ENCODE measurements at regions not wholly inside any gene's neighbourhood (a gene's known extent, or its start where the extent isn't known, plus 50 kb on each side); places are given as distances from the start of the nearest gene placed in this dataset.

DNA sequence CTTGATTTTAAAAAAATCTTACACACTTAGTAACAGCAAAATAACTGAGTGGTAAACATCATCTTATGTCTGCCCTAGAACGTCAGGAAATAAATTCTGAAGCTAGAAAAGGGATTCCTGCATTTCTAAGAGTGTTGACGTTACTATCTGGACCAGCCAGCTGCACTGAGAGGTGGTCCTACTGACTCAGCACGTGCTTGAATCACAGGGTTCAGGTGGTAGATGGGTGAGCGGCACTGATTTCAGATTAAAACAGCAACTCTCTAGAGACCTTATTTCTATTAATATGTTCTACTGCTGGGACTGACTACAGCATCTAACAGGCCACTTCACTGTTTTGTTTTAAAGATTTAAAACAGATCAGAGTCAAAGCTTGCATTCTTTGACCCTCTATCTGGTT, 377.2 kb downstream of the GABRB3 start:
- no peak overlapping the region for H3K4me3 Mint-ChIP-seq
- H3K27ac Mint-ChIP-seq: no peak overlapping the region
- peaks cover 0 to 11% of the 10 kb centered on the region in 2 donors for H3K9me3 Mint-ChIP-seq
- ATAC-seq (no peak), DNase-seq (no peak)
- H3K4me1 Mint-ChIP-seq: no peaks in the 10 kb centered on the region
- no peaks in the 10 kb centered on the region for H3K27me3 Mint-ChIP-seq

DNA sequence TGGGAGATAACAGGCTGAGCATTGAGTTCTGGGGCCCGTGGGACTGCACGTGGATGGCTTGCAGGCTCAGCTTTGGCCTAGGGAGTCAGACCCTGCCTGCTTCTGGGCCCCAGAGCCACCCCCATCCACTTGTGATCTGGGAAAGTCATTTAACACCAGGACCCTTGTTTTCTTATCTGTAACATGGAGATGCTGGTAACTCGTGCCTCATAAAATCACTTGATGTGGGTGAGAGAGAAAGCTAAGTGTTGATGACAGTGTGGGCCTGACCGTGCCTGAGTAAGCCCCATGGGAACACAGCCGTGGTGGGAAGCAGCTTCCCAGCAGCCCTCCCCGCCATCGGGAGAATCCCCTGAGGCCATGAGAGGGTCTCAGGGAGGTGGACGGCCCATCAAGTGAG, 378.1 kb downstream of the GABRB3 start:
- H3K4me1 Mint-ChIP-seq: no peaks in the 10 kb centered on the region
- no peaks in the 10 kb centered on the region for H3K27me3 Mint-ChIP-seq
- H3K9me3 Mint-ChIP-seq: peaks cover 0 to 11% of the 10 kb centered on the region in 2 donors
- DNase-seq (no peak), ATAC-seq (no peak)
- no peak overlapping the region for H3K27ac Mint-ChIP-seq
- no peak overlapping the region for H3K4me3 Mint-ChIP-seq

DNA sequence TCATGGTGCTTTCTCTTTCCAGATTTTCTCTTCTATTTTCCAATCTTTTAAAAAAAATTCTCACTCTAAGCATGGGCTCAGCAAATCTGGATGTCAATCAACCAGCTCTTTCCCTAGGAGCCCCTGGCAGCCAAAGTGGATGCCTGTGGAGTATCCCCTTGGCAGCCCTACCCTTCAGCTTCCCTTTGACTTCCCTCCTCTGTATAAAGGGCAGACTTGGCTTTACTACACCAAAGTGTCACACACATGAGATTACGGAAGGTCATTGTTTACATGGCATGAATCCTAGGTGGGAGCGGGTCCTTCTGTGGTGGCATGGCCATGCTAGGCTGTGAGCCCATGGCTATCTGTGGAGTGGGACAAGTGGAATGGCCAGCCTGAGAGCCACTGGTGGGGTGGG, 379.9 kb downstream of the GABRB3 start:
- Mint-ChIP-seq H3K27ac (peak overlapping the region in 1 of 2 donors; percentile 12), H3K9me3 (peaks cover 0 to 11% of the 10 kb centered on the region in 2 donors), H3K27me3 (no peaks in the 10 kb centered on the region), H3K4me3 (no peak overlapping the region), H3K4me1 (no peaks in the 10 kb centered on the region)
- DNase-seq (no peak), ATAC-seq (no peak)

DNA sequence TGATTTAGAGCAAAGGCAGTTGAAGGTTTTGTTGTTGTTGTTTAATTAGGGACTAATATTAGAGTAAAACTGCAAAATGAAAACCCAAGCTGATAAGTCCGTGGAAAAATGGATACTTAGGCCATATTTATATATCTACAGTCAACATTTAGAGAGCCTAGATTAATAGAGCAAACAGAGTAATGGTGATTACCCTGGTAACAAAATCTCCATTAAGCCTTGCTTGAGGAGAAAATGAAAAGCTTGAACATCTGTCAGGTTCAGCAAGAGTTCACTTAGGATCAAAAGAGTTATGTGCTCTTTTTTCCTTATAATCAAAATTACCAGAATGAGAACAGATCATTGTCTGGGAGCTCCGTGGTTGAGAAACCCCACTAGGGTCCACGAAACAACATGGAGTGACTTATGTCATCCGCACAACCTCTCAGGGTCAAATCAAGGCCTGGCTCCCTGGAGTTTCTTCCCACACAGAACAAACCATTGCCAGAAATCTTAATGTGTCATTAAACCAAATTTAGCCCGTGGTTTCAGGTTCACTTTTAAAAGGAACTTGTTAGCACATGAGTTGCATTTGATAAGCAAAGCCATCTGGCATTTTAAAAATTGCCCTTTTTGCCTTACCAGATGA, 381.2 kb downstream of the GABRB3 start:
- Mint-ChIP-seq H3K4me3 (no peak overlapping the region), H3K4me1 (no peaks in the 10 kb centered on the region), H3K9me3 (peaks cover 0 to 11% of the 10 kb centered on the region in 2 donors), H3K27ac (no peak overlapping the region), H3K27me3 (no peaks in the 10 kb centered on the region)
- no peak for ATAC-seq
- no peak for DNase-seq

DNA sequence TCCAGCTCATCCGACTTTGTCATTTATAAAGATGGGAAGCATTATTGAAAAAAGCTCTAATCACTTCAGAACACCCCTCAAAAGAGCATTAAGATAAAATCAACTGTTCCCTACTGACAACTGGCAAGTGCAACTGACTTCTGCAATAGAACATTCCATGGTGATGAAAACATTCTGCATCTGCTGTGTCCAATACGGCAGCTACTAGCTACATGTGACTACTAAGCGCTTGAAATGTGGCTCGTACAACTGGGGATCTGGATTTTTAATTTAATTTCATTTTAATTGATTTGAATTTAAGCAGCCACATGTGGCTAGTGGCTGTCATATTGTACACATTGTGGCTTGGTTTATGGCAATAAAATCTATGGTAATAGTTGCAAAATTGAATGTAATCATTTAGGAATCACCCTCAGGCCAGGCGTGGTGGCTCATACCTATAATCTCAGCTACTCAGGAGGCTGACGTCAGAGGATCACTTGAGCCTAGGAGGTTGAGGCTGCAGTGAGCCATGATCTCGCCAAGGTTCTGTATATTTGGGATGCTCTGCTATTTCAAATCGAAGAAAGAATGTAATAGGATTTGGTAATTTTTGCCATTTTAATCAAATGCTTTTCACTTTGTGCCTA, 390.3 kb downstream of the GABRB3 start:
- Mint-ChIP-seq H3K4me3 (no peak overlapping the region), H3K9me3 (peaks cover 0 to 5% of the 10 kb centered on the region in 2 donors), H3K27ac (no peak overlapping the region), H3K27me3 (no peaks in the 10 kb centered on the region), H3K4me1 (no peaks in the 10 kb centered on the region)
- DNase-seq (no peak), ATAC-seq (no peak)

DNA sequence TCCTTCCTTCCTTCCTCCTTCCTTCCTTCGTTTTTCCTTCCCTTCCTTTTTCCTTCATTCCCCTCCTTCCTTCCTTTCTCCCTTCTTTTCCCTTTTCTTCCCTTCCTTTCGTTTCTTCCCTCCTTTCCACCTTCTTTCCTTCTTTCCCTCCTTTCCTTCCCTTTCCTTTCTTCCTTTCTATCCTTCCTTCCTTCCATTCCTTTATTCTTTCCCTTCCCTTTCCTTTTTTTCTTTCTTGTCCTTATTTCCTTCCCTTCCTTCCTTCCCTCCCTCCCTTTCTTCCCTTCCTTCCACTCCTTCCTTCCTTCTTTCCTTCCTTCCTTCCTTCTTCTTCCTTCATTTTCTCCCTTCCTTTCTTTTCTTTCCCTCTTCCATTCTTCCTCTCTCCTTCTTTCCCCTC, 394.6 kb downstream of the GABRB3 start:
- no peak overlapping the region for H3K27ac Mint-ChIP-seq
- ATAC-seq: no peak

DNA sequence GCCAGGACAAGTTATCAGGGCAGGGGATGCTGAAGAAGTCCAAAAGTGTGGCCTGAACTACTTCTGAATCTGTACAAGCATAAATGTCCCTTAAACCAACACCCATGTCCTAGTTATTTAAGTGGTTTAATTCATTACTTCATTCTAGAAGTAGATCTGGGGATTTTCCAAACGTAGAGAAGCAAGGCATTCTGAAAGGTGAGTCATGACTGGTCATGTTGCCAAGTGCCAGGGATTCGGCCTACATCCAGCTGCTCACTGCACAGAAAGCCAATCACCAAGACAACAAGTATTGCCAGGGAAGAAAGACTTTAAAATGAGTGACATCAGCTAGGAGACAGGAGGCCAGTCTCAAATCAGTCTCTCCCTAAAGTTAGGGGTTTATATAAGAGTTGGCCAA, 396.6 kb downstream of the GABRB3 start:
- H3K27ac Mint-ChIP-seq: peak overlapping the region in 1 of 2 donors; percentile 37
- ATAC-seq (no peak), DNase-seq (no peak)
- H3K9me3 Mint-ChIP-seq: peaks cover 5 to 28% of the 10 kb centered on the region in 2 donors
- no peak overlapping the region for H3K4me3 Mint-ChIP-seq
- no peaks in the 10 kb centered on the region for H3K27me3 Mint-ChIP-seq
- H3K4me1 Mint-ChIP-seq: no peaks in the 10 kb centered on the region

More for the DNA sequence above, 394.6 kb downstream of the GABRB3 start:
- no peak for DNase-seq
- no peaks in the 10 kb centered on the region for H3K27me3 Mint-ChIP-seq
- peaks cover 5 to 21% of the 10 kb centered on the region in 2 donors for H3K9me3 Mint-ChIP-seq
- H3K4me1 Mint-ChIP-seq: no peaks in the 10 kb centered on the region
- H3K4me3 Mint-ChIP-seq: no peak overlapping the region

DNA sequence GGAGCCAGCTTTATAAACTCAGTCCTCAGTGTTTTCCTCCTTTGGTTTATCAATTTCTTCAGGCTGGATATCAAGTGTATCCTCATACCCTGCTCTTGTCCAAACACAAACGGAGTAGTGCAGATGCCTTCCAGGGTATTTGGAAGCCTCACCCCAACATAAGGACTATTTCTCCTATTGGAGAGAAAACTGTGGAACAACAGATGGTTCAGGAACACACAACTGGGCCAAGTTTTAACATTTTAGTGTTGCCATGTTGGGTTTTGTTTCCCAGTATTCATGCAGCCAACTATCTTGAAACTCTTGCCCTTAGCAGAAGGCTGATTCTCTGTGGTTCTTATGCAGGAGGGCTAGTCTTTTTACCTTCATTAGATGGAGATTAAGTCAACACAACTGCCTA, 398.1 kb downstream of the GABRB3 start:
- Mint-ChIP-seq H3K4me1 (no peaks in the 10 kb centered on the region), H3K27me3 (no peaks in the 10 kb centered on the region), H3K27ac (no peak overlapping the region), H3K9me3 (peaks cover 9 to 37% of the 10 kb centered on the region in 2 donors), H3K4me3 (no peak overlapping the region)
- no peak for DNase-seq
- no peak for ATAC-seq

DNA sequence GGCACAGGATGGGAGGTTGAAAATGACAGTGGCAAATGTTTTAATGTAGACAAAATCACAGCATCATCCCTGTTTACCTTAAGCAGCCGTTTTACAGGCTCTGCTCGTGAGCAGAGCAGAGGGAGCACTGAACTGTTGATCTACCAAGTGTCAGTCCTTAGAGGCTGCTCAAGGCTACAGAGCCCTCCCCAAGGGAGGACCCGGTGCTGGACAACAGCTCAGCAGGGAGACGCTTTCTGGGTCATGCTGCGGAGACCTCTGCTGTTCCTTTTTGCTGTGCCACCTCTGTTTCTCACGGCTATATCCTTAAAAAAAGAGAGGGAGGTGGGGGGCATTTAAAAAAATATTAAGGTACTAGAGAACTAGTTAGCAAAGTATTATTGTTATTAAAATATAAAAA, 400.2 kb downstream of the GABRB3 start:
- Mint-ChIP-seq H3K4me3 (no peak overlapping the region), H3K27me3 (no peaks in the 10 kb centered on the region), H3K27ac (no peak overlapping the region), H3K4me1 (no peaks in the 10 kb centered on the region), H3K9me3 (peaks cover 9 to 32% of the 10 kb centered on the region in 2 donors)
- no peak for DNase-seq
- no peak for ATAC-seq

DNA sequence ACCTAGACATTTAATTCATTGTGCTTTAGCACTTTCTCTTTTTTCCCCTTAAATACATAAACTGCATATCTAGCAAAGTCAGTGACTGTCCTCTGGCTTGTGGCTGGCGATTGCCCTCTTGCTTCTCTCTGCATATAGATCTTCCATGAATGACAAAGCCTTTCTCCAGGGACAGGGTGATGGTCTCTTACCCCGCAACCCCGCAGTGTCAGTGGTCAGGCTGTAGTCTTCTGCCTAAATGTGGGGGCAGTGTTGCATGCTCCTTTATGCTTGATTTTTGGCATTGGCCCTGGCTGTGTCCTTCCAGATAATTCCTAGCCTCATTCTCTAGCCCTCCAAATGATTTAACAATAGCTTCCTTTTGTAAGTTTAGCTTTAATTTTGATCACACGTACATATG, 407.8 kb downstream of the GABRB3 start:
- no peaks in the 10 kb centered on the region for H3K27me3 Mint-ChIP-seq
- no peak for DNase-seq
- no peak for ATAC-seq
- H3K27ac Mint-ChIP-seq: no peak overlapping the region
- H3K9me3 Mint-ChIP-seq: peaks cover 12 to 14% of the 10 kb centered on the region in 2 donors
- H3K4me1 Mint-ChIP-seq: no peaks in the 10 kb centered on the region
- H3K4me3 Mint-ChIP-seq: no peak overlapping the region

DNA sequence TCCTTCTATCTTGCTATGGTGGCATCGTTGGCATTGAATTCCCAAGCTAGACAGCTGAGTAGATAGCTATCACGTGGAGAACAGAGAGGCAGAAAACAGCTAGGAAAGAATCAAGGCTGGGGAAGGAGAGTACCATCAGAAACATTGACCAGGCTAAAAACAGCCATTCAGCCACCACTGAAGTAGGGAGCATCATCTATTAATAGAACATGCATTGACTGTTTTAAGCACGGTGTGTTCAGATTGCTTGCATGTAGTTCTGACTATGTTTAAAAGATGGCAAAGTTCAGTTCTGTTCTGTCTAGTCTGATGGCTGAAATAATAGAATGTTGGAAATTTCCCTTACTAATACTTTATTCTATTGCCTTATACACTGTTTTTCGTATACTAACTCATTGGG, 413.0 kb downstream of the GABRB3 start:
- no peak for DNase-seq
- H3K27me3 Mint-ChIP-seq: no peaks in the 10 kb centered on the region
- H3K27ac Mint-ChIP-seq: no peak overlapping the region
- H3K9me3 Mint-ChIP-seq: peaks cover 14 to 16% of the 10 kb centered on the region in 2 donors
- H3K4me3 Mint-ChIP-seq: no peak overlapping the region
- ATAC-seq: no peak
- H3K4me1 Mint-ChIP-seq: no peaks in the 10 kb centered on the region

DNA sequence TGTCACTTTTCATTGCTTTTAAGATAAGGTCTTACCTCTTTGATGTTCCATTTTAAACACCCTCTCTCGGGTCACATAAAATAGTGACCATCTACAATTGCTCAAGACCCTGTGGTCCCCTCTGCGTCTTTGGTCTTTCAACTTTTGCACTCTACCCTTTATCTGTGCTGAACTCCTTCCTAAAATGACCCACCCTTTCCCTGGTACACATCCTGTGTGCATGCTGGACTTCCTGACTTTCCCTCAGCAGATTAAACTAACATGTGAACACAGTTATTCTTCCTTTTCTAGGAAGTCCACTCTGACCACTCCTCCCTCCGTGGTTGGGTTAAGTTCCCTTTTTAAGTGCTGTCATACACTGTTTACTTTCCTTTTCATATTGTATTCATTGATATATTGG, 414.2 kb downstream of the GABRB3 start:
- Mint-ChIP-seq H3K4me3 (no peak overlapping the region), H3K27me3 (no peaks in the 10 kb centered on the region), H3K4me1 (no peaks in the 10 kb centered on the region), H3K27ac (no peak overlapping the region), H3K9me3 (peaks cover 14 to 16% of the 10 kb centered on the region in 2 donors)
- ATAC-seq (no peak), DNase-seq (no peak)

DNA sequence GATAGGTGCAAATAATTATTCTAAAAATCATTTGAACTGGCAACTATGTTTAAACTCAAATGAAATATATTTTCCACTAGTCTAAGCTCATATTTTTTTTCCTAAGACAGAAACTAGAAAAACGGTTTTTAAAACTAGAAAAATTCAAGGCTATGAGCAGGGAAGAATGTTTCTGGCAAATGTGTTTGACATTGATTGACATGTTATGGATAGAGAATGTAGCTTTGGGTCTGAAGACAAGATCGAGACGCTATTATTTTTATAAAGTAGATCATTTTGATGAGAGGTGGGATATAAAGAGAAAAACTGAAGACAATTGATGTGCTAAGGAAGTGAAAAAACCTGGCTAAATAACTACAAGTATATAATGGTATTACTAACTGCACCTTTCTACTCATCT, 415.2 kb downstream of the GABRB3 start:
- H3K9me3 Mint-ChIP-seq: peaks cover 10 to 16% of the 10 kb centered on the region in 2 donors
- H3K27ac Mint-ChIP-seq: no peak overlapping the region
- H3K4me3 Mint-ChIP-seq: no peak overlapping the region
- ATAC-seq (no peak), DNase-seq (no peak)
- H3K4me1 Mint-ChIP-seq: no peaks in the 10 kb centered on the region
- H3K27me3 Mint-ChIP-seq: no peaks in the 10 kb centered on the region

DNA sequence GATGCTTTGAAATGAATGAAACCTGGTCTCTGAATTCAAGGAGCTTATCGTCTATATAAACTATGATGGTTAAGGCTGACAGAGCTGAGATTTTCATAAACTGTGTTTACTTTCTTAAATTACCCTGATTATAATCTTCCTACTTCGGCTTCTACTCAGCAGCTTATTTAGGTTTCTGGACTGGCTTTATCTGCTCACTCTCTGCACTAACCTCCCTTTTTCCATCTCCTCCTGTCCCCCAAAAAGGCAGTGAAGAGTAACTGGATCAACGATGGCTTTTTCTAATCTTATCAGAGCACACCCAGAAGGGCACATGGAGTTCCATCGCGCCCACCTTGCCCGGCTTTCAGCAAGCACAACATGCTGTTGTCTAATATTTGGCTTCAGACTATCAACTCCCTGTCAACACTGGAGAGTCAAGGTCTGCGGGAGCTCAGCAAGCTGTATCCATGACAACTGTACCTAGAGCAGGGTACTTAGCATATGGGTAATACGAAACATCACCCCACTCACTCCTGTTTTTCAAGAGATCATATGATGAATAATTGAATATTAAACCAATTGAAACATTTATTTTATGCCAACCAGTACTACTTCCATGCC, 417.3 kb downstream of the GABRB3 start:
- peaks cover 0 to 5% of the 10 kb centered on the region in 2 donors for H3K9me3 Mint-ChIP-seq
- no peak for ATAC-seq
- no peaks in the 10 kb centered on the region for H3K27me3 Mint-ChIP-seq
- DNase-seq: no peak
- H3K27ac Mint-ChIP-seq: no peak overlapping the region
- H3K4me3 Mint-ChIP-seq: no peak overlapping the region
- no peaks in the 10 kb centered on the region for H3K4me1 Mint-ChIP-seq

DNA sequence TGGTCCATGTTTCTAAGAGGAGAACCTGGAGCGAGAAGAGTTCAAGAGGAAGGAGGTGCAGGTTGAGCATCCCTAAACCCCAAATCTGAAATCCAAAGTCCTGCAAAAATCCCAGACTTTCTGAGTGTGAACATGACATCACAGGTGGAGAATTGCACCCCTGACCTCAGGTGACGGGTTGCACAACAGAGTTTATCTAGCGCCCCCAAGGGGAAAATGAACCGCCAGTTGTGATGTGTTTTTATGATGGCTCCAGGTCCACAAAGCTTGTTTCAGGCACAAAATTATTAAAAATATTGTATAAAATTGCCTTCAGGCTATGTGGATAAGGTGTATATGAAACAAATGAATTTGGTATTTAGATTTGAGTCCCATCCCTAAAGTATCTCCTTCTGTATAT, 420.0 kb downstream of the GABRB3 start:
- no peaks in the 10 kb centered on the region for H3K4me1 Mint-ChIP-seq
- peaks cover 7% of the 10 kb centered on the region for H3K27me3 Mint-ChIP-seq
- no peak overlapping the region for H3K4me3 Mint-ChIP-seq
- ATAC-seq (no peak), DNase-seq (no peak)
- H3K9me3 Mint-ChIP-seq: peaks cover 0 to 10% of the 10 kb centered on the region in 2 donors
- H3K27ac Mint-ChIP-seq: no peak overlapping the region

DNA sequence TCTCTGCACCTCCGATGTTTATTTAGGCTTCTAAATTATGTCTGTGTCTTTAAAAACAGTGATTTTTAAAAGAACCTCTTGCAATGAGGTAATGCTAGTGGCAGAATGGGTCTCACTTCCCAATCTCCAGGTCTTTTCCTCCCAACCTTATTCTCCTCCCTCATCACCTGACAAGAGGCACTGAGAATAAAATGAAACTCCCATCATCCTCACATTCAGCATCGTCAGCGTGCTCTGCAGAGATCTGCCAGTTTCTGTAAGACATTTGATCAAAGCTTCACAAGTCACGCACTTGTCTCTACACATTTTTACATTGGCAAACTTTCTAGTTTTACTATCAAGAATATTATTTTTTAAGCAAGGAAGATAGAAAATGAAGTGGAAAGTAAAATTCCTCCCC, 420.5 kb downstream of the GABRB3 start:
- H3K9me3 Mint-ChIP-seq: peaks cover 0 to 15% of the 10 kb centered on the region in 2 donors

More for the DNA sequence above, 420.5 kb downstream of the GABRB3 start:
- ATAC-seq (no peak), DNase-seq (no peak)
- H3K27ac Mint-ChIP-seq: no peak overlapping the region
- H3K4me3 Mint-ChIP-seq: no peak overlapping the region
- H3K4me1 Mint-ChIP-seq: no peaks in the 10 kb centered on the region
- peaks cover 7% of the 10 kb centered on the region for H3K27me3 Mint-ChIP-seq
